ENCODE measurements at regions not wholly inside any gene's neighbourhood (a gene's known extent, or its start where the extent isn't known, plus 50 kb on each side); places are given as distances from the start of the nearest gene placed in this dataset.
"Not testable (repeated sequence)": the region's sequence is repeated elsewhere in the genome, so short reads cannot be mapped to it uniquely, and the experiment has no call there.

DNA sequence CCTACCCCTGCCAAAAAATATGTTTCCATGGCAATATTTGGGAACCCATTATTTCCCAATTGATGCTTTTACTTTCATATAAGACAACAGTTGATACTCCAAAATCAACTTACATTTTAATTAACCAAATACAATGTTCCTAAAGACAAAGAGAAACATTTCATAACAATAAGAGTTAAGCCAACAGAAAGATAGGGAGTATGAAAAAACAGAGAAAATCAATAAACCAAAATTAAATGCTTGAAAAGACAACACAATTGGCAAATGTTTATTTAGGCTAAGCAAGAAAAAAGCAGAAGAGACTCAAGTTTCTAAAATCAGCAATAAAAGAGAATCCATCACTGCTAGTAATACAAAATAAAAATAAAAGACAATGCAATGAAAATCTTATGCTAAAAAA, 123.1 kb upstream of the VPREB1 start:
- Histone ChIP-seq H3K27ac (no peak overlapping the region), H3K9me3 (no peaks in the 10 kb centered on the region), H3K4me1 (no peaks in the 10 kb centered on the region), H3K27me3 (ENCODE audit: low read depth) (peaks cover 21% of the 10 kb centered on the region), H3K4me3 (no peak overlapping the region), H3K36me3 (no peaks in the 10 kb centered on the region)
- no peak for DNase-seq
- no peak for ATAC-seq
- TF ChIP-seq CTCF (IDR thresholded peaks at IDR 0.05): no peak
- intact Hi-C loops (cut with DNase I): no loop called here

DNA sequence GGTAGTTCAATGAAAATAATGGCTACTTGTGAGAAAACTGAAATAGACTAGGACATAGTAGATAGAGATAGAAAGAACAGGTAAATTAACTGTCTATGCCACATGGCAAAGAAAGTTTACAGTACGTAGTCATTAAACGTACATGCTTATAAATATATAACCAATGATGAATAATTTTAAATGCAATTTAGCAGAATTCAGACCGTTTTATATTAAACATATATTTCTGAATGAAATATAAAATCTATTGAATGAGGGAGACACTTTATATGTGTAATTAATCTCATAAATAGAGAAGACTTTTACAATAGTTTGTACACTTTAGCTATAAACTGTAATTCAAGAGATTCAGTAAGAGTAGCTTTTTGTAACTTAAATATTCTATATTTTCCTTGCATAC, 124.4 kb upstream of the VPREB1 start:
- TF ChIP-seq CTCF (IDR thresholded peaks at IDR 0.05): no peak
- no peak for ATAC-seq
- Histone ChIP-seq H3K4me3 (no peak overlapping the region), H3K27ac (no peak overlapping the region), H3K36me3 (no peaks in the 10 kb centered on the region), H3K4me1 (no peaks in the 10 kb centered on the region), H3K9me3 (no peaks in the 10 kb centered on the region), H3K27me3 (ENCODE audit: low read depth) (peaks cover 10% of the 10 kb centered on the region)
- intact Hi-C loops (cut with DNase I): no loop called here
- DNase-seq: no peak

GRCh38 chr22:22118987-22119386, 125.6 kb upstream of the VPREB1 start:
- TF ChIP-seq CTCF (IDR thresholded peaks at IDR 0.05): no peak
- Histone ChIP-seq H3K36me3 (no peaks in the 10 kb centered on the region), H3K9me3 (no peaks in the 10 kb centered on the region), H3K27me3 (ENCODE audit: low read depth) (peaks cover 9% of the 10 kb centered on the region), H3K27ac (no peak overlapping the region), H3K4me3 (no peak overlapping the region), H3K4me1 (no peaks in the 10 kb centered on the region)
- intact Hi-C loops (cut with DNase I): no loop called here
- DNase-seq (no peak), ATAC-seq (no peak)

- H3K36me3 ChIP-seq; intact Hi-C loops (cut with DNase I); H3K4me1 ChIP-seq; H3K27me3 ChIP-seq (ENCODE audit: low read depth); DNase-seq; H3K27ac ChIP-seq; ATAC-seq; H3K4me3 ChIP-seq; H3K9me3 ChIP-seq: not testable (repeated sequence)
These were observed 126.6 kb upstream of the VPREB1 start for GRCh38 chr22:22117864-22118544.

- H3K4me1 ChIP-seq; H3K4me3 ChIP-seq; intact Hi-C loops (cut with DNase I); H3K36me3 ChIP-seq; DNase-seq; H3K27ac ChIP-seq; H3K9me3 ChIP-seq; H3K27me3 ChIP-seq (ENCODE audit: low read depth); ATAC-seq: not testable (repeated sequence)
These were observed 127.4 kb upstream of the VPREB1 start for GRCh38 chr22:22116997-22117770.

DNA sequence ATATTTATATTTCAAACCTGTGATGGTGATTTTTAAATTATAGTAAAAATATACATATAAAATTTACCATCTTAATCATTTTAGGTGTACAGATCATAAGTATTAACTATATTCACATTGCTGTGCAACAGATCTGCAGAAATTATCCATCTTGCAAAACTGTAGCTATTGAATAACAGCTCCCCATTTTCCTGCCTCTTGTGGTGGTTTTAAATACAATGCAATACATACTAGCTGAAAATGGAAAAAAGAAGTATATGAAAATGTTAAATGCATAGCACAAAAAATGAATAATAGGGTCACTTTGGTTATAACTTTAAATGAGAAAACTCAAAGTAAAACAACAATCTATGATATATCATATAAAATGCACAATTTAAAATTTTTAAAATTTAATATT, 130.9 kb upstream of the VPREB1 start:
- intact Hi-C loops (cut with DNase I): no loop called here
- no peaks in the 10 kb centered on the region for H3K27me3 ChIP-seq (ENCODE audit: low read depth)
- H3K4me1 ChIP-seq: no peaks in the 10 kb centered on the region
- no peaks in the 10 kb centered on the region for H3K36me3 ChIP-seq
- no peak for DNase-seq
- ATAC-seq: no peak
- no peak overlapping the region for H3K4me3 ChIP-seq
- no peak overlapping the region for H3K27ac ChIP-seq
- no peaks in the 10 kb centered on the region for H3K9me3 ChIP-seq
- TF ChIP-seq CTCF (IDR thresholded peaks at IDR 0.05): no peak
